ENCODE measurements at regions not wholly inside any gene's neighbourhood (a gene's known extent, or its start where the extent isn't known, plus 50 kb on each side); places are given as distances from the start of the nearest gene placed in this dataset.

- no peak for DNase-seq (ENCODE audit: extremely low read depth, insufficient read length)
- Histone ChIP-seq H3K27me3 (replicated peaks; ENCODE audit: control insufficient read depth, insufficient read depth, low read length) (no peaks in the 10 kb centered on the region), H3K36me3 (ENCODE audit: control insufficient read depth, insufficient read depth, low read length) (no peaks in the 10 kb centered on the region), H3K4me3 (replicated peaks; ENCODE audit: low read depth, low read length) (no peak overlapping the region)
- no peak for TF ChIP-seq CTCF (IDR thresholded peaks at IDR 0.05; ENCODE audit: insufficient read depth, low read length, poor library complexity, severe bottlenecking)
Observed at GRCh38 chr13:79807554-79807953, 326.6 kb downstream of the NDFIP2 start.

- TF ChIP-seq CTCF (IDR thresholded peaks at IDR 0.05; ENCODE audit: insufficient read depth, low read length, poor library complexity, severe bottlenecking): no peak
- Histone ChIP-seq H3K27me3 (replicated peaks; ENCODE audit: control insufficient read depth, insufficient read depth, low read length) (no peaks in the 10 kb centered on the region), H3K36me3 (ENCODE audit: control insufficient read depth, insufficient read depth, low read length) (no peaks in the 10 kb centered on the region), H3K4me3 (replicated peaks; ENCODE audit: low read depth, low read length) (no peak overlapping the region)
- DNase-seq (ENCODE audit: extremely low read depth, insufficient read length): no peak
Observed at GRCh38 chr13:79806821-79807220, 325.9 kb downstream of the NDFIP2 start.

GRCh38 chr13:79805317-79805716, 324.4 kb downstream of the NDFIP2 start:
- DNase-seq (ENCODE audit: extremely low read depth, insufficient read length): no peak
- H3K4me3 ChIP-seq (replicated peaks; ENCODE audit: low read depth, low read length): no peak overlapping the region
- no peak for TF ChIP-seq CTCF (IDR thresholded peaks at IDR 0.05; ENCODE audit: insufficient read depth, low read length, poor library complexity, severe bottlenecking)
- no peaks in the 10 kb centered on the region for H3K27me3 ChIP-seq (replicated peaks; ENCODE audit: control insufficient read depth, insufficient read depth, low read length)
- no peaks in the 10 kb centered on the region for H3K36me3 ChIP-seq (ENCODE audit: control insufficient read depth, insufficient read depth, low read length)

- no peak for TF ChIP-seq CTCF (IDR thresholded peaks at IDR 0.05; ENCODE audit: insufficient read depth, low read length, poor library complexity, severe bottlenecking)
- Histone ChIP-seq H3K36me3 (ENCODE audit: control insufficient read depth, insufficient read depth, low read length) (no peaks in the 10 kb centered on the region), H3K4me3 (replicated peaks; ENCODE audit: low read depth, low read length) (no peak overlapping the region), H3K27me3 (replicated peaks; ENCODE audit: control insufficient read depth, insufficient read depth, low read length) (no peaks in the 10 kb centered on the region)
- no peak for DNase-seq (ENCODE audit: extremely low read depth, insufficient read length)
Observed at GRCh38 chr13:79803989-79804388, 323.0 kb downstream of the NDFIP2 start.

GRCh38 chr13:79803296-79803695, 322.3 kb downstream of the NDFIP2 start:
- TF ChIP-seq CTCF (IDR thresholded peaks at IDR 0.05; ENCODE audit: insufficient read depth, low read length, poor library complexity, severe bottlenecking): no peak
- Histone ChIP-seq H3K36me3 (ENCODE audit: control insufficient read depth, insufficient read depth, low read length) (no peaks in the 10 kb centered on the region), H3K4me3 (replicated peaks; ENCODE audit: low read depth, low read length) (no peak overlapping the region), H3K27me3 (replicated peaks; ENCODE audit: control insufficient read depth, insufficient read depth, low read length) (no peaks in the 10 kb centered on the region)
- DNase-seq (ENCODE audit: extremely low read depth, insufficient read length): no peak

- no peak for DNase-seq (ENCODE audit: extremely low read depth, insufficient read length)
- no peak overlapping the region for H3K4me3 ChIP-seq (replicated peaks; ENCODE audit: low read depth, low read length)
- TF ChIP-seq CTCF (IDR thresholded peaks at IDR 0.05; ENCODE audit: insufficient read depth, low read length, poor library complexity, severe bottlenecking): no peak
- H3K36me3 ChIP-seq (ENCODE audit: control insufficient read depth, insufficient read depth, low read length): no peaks in the 10 kb centered on the region
- no peaks in the 10 kb centered on the region for H3K27me3 ChIP-seq (replicated peaks; ENCODE audit: control insufficient read depth, insufficient read depth, low read length)
Observed at GRCh38 chr13:79802389-79803085, 321.6 kb downstream of the NDFIP2 start.
